ENCODE measurements at regions not wholly inside any gene's neighbourhood (a gene's known extent, or its start where the extent isn't known, plus 50 kb on each side); places are given as distances from the start of the nearest gene placed in this dataset.

DNA sequence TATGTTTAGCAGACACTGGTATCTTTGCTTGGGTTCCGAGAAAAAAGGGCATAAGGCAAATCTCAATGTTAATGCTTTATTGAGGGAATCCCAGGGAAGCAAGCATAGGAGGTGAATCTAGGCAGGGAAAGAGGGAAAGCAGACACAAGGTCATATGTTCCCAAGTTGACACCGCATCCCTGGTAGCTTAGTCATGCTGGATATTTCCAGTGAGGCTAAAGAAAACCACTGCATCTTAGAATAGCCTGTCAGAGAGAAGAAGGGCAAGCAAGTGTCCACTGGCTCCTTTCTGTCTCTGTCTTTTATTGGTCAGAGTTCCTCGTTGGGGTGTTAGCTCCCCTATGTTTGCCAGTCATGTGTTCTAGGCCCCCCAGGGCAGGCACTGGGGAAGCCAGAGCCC, 104.7 kb downstream of the NKX6-1 start:
- no peak overlapping the region for H3K4me3 ChIP-seq (ENCODE audit: low read depth, low read length)
- no peak for DNase-seq (ENCODE audit: low read depth)
- TF ChIP-seq, protein P1, sequence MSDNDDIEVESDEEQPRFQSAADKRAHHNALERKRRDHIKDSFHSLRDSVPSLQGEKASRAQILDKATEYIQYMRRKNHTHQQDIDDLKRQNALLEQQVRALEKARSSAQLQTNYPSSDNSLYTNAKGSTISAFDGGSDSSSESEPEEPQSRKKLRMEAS (IDR thresholded peaks at IDR 0.05; ENCODE audit: low read depth, low read length) = no peak
- TF ChIP-seq MYC (IDR thresholded peaks at IDR 0.05; ENCODE audit: low read depth, low read length) = no peak
- TF ChIP-seq CTCF (IDR thresholded peaks at IDR 0.05; ENCODE audit: low read depth, low read length) = no peak
- TF ChIP-seq POLR2A (IDR thresholded peaks at IDR 0.05; ENCODE audit: extremely low read depth, insufficient read length) = no peak

DNA sequence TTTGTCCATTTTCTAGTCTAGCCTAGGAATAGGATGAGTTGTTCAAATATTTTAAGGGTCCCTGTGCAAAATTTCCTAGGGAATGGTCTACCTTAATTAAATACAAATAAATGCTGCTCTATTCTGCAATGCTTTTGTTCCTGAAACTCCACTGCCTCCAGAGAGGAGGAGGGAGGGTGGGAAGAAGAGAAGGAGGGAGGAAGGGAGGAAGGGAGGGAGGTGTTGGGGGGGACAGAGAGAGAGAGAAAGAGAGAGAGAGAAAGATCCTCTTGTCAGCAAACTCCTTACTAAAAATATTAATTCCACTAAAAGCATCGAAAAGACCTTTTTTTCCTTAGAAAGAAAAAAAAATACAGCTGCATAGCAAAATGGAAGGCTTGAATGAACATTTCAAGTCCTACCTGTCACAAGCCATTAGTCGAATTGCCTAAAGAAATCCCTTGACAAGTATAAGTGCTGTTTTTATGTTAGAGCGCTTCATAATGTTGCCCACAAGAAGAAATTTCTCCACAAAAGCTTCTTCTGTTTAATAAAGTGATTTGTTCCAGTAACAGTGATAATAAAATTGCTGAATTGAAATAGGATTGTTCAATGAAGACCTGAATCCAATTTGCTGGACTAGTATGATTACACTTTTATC, 106.0 kb downstream of the NKX6-1 start:
- TF ChIP-seq CTCF (IDR thresholded peaks at IDR 0.05; ENCODE audit: low read depth, low read length) = no peak
- TF ChIP-seq, protein P1 (IDR thresholded peaks at IDR 0.05; ENCODE audit: low read depth, low read length) = no peak
- no peak for TF ChIP-seq MYC (IDR thresholded peaks at IDR 0.05; ENCODE audit: low read depth, low read length)
- TF ChIP-seq POLR2A (IDR thresholded peaks at IDR 0.05; ENCODE audit: extremely low read depth, insufficient read length) = no peak
- H3K4me3 ChIP-seq (ENCODE audit: low read depth, low read length) = no peak overlapping the region
- no peak for DNase-seq (ENCODE audit: low read depth)

- DNase-seq (ENCODE audit: low read depth) = no peak
These were observed 109.7 kb downstream of the NKX6-1 start for GRCh38 chr4:84389406-84389805.

GRCh38 chr4:84385203-84385602, 113.9 kb downstream of the NKX6-1 start:
- DNase-seq (ENCODE audit: low read depth) = no peak
- H3K4me3 ChIP-seq (ENCODE audit: low read depth, low read length) = no peak overlapping the region
- no peak for TF ChIP-seq CTCF (IDR thresholded peaks at IDR 0.05; ENCODE audit: low read depth, low read length)

More at GRCh38 chr4:84389406-84389805, 109.7 kb downstream of the NKX6-1 start:
- H3K4me3 ChIP-seq (ENCODE audit: low read depth, low read length) = no peak overlapping the region
- TF ChIP-seq, protein P1 (IDR thresholded peaks at IDR 0.05; ENCODE audit: low read depth, low read length) = no peak
- TF ChIP-seq POLR2A (IDR thresholded peaks at IDR 0.05; ENCODE audit: extremely low read depth, insufficient read length) (no peak), MYC (IDR thresholded peaks at IDR 0.05; ENCODE audit: low read depth, low read length) (no peak), CTCF (IDR thresholded peaks at IDR 0.05; ENCODE audit: low read depth, low read length) (no peak)

GRCh38 chr4:84384801-84385200, 114.3 kb downstream of the NKX6-1 start:
- no peak for TF ChIP-seq POLR2A (IDR thresholded peaks at IDR 0.05; ENCODE audit: extremely low read depth, insufficient read length)
- no peak for TF ChIP-seq MYC (IDR thresholded peaks at IDR 0.05; ENCODE audit: low read depth, low read length)
- DNase-seq (ENCODE audit: low read depth) = no peak
- no peak overlapping the region for H3K4me3 ChIP-seq (ENCODE audit: low read depth, low read length)

DNA sequence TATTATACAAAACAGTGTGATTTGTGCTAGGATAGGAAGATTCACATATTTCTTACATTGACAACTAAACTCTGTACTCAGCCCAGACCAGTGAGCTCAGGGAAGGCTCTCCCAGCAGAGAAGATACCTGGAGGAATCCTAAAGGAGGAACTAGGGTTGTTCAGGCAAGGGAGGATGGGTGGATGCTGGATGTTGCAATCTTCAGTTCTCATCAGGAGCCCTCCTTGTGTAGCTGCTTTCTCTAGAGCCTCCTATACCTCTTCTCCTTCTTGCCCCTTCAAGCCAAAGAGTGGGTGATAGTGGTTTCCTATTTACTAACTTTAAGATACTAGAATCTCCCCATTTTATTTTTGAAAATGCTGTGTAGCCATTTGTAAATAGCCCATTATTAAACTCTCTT, 117.3 kb downstream of the NKX6-1 start:
- TF ChIP-seq POLR2A (IDR thresholded peaks at IDR 0.05; ENCODE audit: extremely low read depth, insufficient read length) = no peak
- TF ChIP-seq CTCF (IDR thresholded peaks at IDR 0.05; ENCODE audit: low read depth, low read length) = no peak
- TF ChIP-seq, protein P1 (IDR thresholded peaks at IDR 0.05; ENCODE audit: low read depth, low read length) = no peak
- no peak for TF ChIP-seq MYC (IDR thresholded peaks at IDR 0.05; ENCODE audit: low read depth, low read length)
- peak; percentile 35 for DNase-seq (ENCODE audit: low read depth)
- H3K4me3 ChIP-seq (ENCODE audit: low read depth, low read length) = no peak overlapping the region
